ENCODE measurements at regions not wholly inside any gene's neighbourhood (a gene's known extent, or its start where the extent isn't known, plus 50 kb on each side); places are given as distances from the start of the nearest gene placed in this dataset.
A peak's percentile ranks its signal among the peaks of the same experiment; 100 is the strongest.

- Histone ChIP-seq H3K27ac (ENCODE audit: low read depth, low read length) (no peak overlapping the region), H3K4me3 (ENCODE audit: low read depth in 1 of 2, low read length in 2 of 2) (no peak overlapping the region), H3K4me1 (ENCODE audit: insufficient read depth, low read length) (peaks cover 22% of the 10 kb centered on the region), H3K9me3 (ENCODE audit: low read length) (no peaks in the 10 kb centered on the region), H3K9ac (ENCODE audit: low read length) (no peak overlapping the region), H3K36me3 (ENCODE audit: insufficient read depth, low read length) (no peaks in the 10 kb centered on the region), H3K27me3 (ENCODE audit: control insufficient read depth in 1 of 2, insufficient read depth in 2 of 2, low read length in 2 of 2) (no peaks in the 10 kb centered on the region)
Measured at GRCh38 chr5:54661111-54661510, 143.6 kb downstream of the SNX18 start.

- H3K4me3 ChIP-seq (ENCODE audit: low read depth in 1 of 2, low read length in 2 of 2), result no peak overlapping the region
- H3K9ac ChIP-seq (ENCODE audit: low read length), result no peak overlapping the region
- peaks cover 27% of the 10 kb centered on the region for H3K4me1 ChIP-seq (ENCODE audit: insufficient read depth, low read length)
- H3K27ac ChIP-seq (ENCODE audit: low read depth, low read length), result no peak overlapping the region
- H3K36me3 ChIP-seq (ENCODE audit: insufficient read depth, low read length), result no peaks in the 10 kb centered on the region
- H3K9me3 ChIP-seq (ENCODE audit: low read length), result no peaks in the 10 kb centered on the region
- no peaks in the 10 kb centered on the region for H3K27me3 ChIP-seq (ENCODE audit: control insufficient read depth in 1 of 2, insufficient read depth in 2 of 2, low read length in 2 of 2)
Measured at GRCh38 chr5:54659700-54660131, 142.2 kb downstream of the SNX18 start.

- Histone ChIP-seq H3K27ac (ENCODE audit: low read depth, low read length) (no peak overlapping the region), H3K4me3 (ENCODE audit: low read depth in 1 of 2, low read length in 2 of 2) (no peak overlapping the region), H3K4me1 (ENCODE audit: insufficient read depth, low read length) (peaks cover 23% of the 10 kb centered on the region), H3K9me3 (ENCODE audit: low read length) (no peaks in the 10 kb centered on the region), H3K27me3 (ENCODE audit: control insufficient read depth in 1 of 2, insufficient read depth in 2 of 2, low read length in 2 of 2) (no peaks in the 10 kb centered on the region), H3K36me3 (ENCODE audit: insufficient read depth, low read length) (no peaks in the 10 kb centered on the region), H3K9ac (ENCODE audit: low read length) (no peak overlapping the region)
Measured at GRCh38 chr5:54658010-54658409, 140.5 kb downstream of the SNX18 start.

GRCh38 chr5:54656261-54656728 lies 138.7 kb downstream of the SNX18 start:
- H3K4me3 ChIP-seq (ENCODE audit: low read depth in 1 of 2, low read length in 2 of 2), result no peak overlapping the region
- H3K36me3 ChIP-seq (ENCODE audit: insufficient read depth, low read length), result no peaks in the 10 kb centered on the region
- H3K4me1 ChIP-seq (ENCODE audit: insufficient read depth, low read length), result peaks cover 23% of the 10 kb centered on the region
- H3K9me3 ChIP-seq (ENCODE audit: low read length), result no peaks in the 10 kb centered on the region
- no peaks in the 10 kb centered on the region for H3K27me3 ChIP-seq (ENCODE audit: control insufficient read depth in 1 of 2, insufficient read depth in 2 of 2, low read length in 2 of 2)
- H3K9ac ChIP-seq (ENCODE audit: low read length), result no peak overlapping the region
- no peak overlapping the region for H3K27ac ChIP-seq (ENCODE audit: low read depth, low read length)

- no peak overlapping the region for H3K27ac ChIP-seq (ENCODE audit: low read depth, low read length)
- peaks cover 23% of the 10 kb centered on the region for H3K4me1 ChIP-seq (ENCODE audit: insufficient read depth, low read length)
- no peak overlapping the region for H3K9ac ChIP-seq (ENCODE audit: low read length)
- no peaks in the 10 kb centered on the region for H3K27me3 ChIP-seq (ENCODE audit: control insufficient read depth in 1 of 2, insufficient read depth in 2 of 2, low read length in 2 of 2)
- no peaks in the 10 kb centered on the region for H3K9me3 ChIP-seq (ENCODE audit: low read length)
- H3K4me3 ChIP-seq (ENCODE audit: low read depth in 1 of 2, low read length in 2 of 2), result no peak overlapping the region
- H3K36me3 ChIP-seq (ENCODE audit: insufficient read depth, low read length), result no peaks in the 10 kb centered on the region
Measured at GRCh38 chr5:54655761-54656160, 138.2 kb downstream of the SNX18 start.

- no peak overlapping the region for H3K27ac ChIP-seq (ENCODE audit: low read depth, low read length)
- H3K4me3 ChIP-seq (ENCODE audit: low read depth in 1 of 2, low read length in 2 of 2), result no peak overlapping the region
- H3K9me3 ChIP-seq (ENCODE audit: low read length), result no peaks in the 10 kb centered on the region
- H3K36me3 ChIP-seq (ENCODE audit: insufficient read depth, low read length), result no peaks in the 10 kb centered on the region
- no peak overlapping the region for H3K9ac ChIP-seq (ENCODE audit: low read length)
- H3K4me1 ChIP-seq (ENCODE audit: insufficient read depth, low read length), result peaks cover 21% of the 10 kb centered on the region
- H3K27me3 ChIP-seq (ENCODE audit: control insufficient read depth in 1 of 2, insufficient read depth in 2 of 2, low read length in 2 of 2), result no peaks in the 10 kb centered on the region
Measured at GRCh38 chr5:54655266-54655665, 137.7 kb downstream of the SNX18 start.

- H3K36me3 ChIP-seq (ENCODE audit: insufficient read depth, low read length), result no peaks in the 10 kb centered on the region
- peaks cover 10% of the 10 kb centered on the region for H3K4me1 ChIP-seq (ENCODE audit: insufficient read depth, low read length)
- no peaks in the 10 kb centered on the region for H3K9me3 ChIP-seq (ENCODE audit: low read length)
- no peaks in the 10 kb centered on the region for H3K27me3 ChIP-seq (ENCODE audit: control insufficient read depth in 1 of 2, insufficient read depth in 2 of 2, low read length in 2 of 2)
- no peak overlapping the region for H3K27ac ChIP-seq (ENCODE audit: low read depth, low read length)
- no peak overlapping the region for H3K9ac ChIP-seq (ENCODE audit: low read length)
- H3K4me3 ChIP-seq (ENCODE audit: low read depth in 1 of 2, low read length in 2 of 2), result no peak overlapping the region
Measured at GRCh38 chr5:54653956-54654614, 136.5 kb downstream of the SNX18 start.

- Histone ChIP-seq H3K36me3 (ENCODE audit: insufficient read depth, low read length) (no peaks in the 10 kb centered on the region), H3K4me3 (ENCODE audit: low read depth in 1 of 2, low read length in 2 of 2) (no peak overlapping the region), H3K9ac (ENCODE audit: low read length) (no peak overlapping the region), H3K4me1 (ENCODE audit: insufficient read depth, low read length) (peaks cover 20% of the 10 kb centered on the region), H3K9me3 (ENCODE audit: low read length) (no peaks in the 10 kb centered on the region), H3K27me3 (ENCODE audit: control insufficient read depth in 1 of 2, insufficient read depth in 2 of 2, low read length in 2 of 2) (no peaks in the 10 kb centered on the region), H3K27ac (ENCODE audit: low read depth, low read length) (no peak overlapping the region)
Measured at GRCh38 chr5:54651482-54652076, 134.0 kb downstream of the SNX18 start.

- no peaks in the 10 kb centered on the region for H3K27me3 ChIP-seq (ENCODE audit: control insufficient read depth in 1 of 2, insufficient read depth in 2 of 2, low read length in 2 of 2)
- H3K9ac ChIP-seq (ENCODE audit: low read length), result no peak overlapping the region
- no peak overlapping the region for H3K4me3 ChIP-seq (ENCODE audit: low read depth in 1 of 2, low read length in 2 of 2)
- no peak overlapping the region for H3K27ac ChIP-seq (ENCODE audit: low read depth, low read length)
- peaks cover 15% of the 10 kb centered on the region for H3K4me1 ChIP-seq (ENCODE audit: insufficient read depth, low read length)
- no peaks in the 10 kb centered on the region for H3K36me3 ChIP-seq (ENCODE audit: insufficient read depth, low read length)
- H3K9me3 ChIP-seq (ENCODE audit: low read length), result no peaks in the 10 kb centered on the region
Measured at GRCh38 chr5:54649041-54649504, 131.5 kb downstream of the SNX18 start.

- Histone ChIP-seq H3K27ac (ENCODE audit: low read depth, low read length) (no peak overlapping the region), H3K27me3 (ENCODE audit: control insufficient read depth in 1 of 2, insufficient read depth in 2 of 2, low read length in 2 of 2) (no peaks in the 10 kb centered on the region), H3K9me3 (ENCODE audit: low read length) (no peaks in the 10 kb centered on the region), H3K4me1 (ENCODE audit: insufficient read depth, low read length) (peaks cover 15% of the 10 kb centered on the region), H3K9ac (ENCODE audit: low read length) (no peak overlapping the region), H3K4me3 (ENCODE audit: low read depth in 1 of 2, low read length in 2 of 2) (peak overlapping the region in 1 of 2 donors; percentile 4), H3K36me3 (ENCODE audit: insufficient read depth, low read length) (no peaks in the 10 kb centered on the region)
Measured at GRCh38 chr5:54646356-54647101, 129.0 kb downstream of the SNX18 start.

GRCh38 chr5:54645882-54646355 lies 128.4 kb downstream of the SNX18 start:
- no peak overlapping the region for H3K27ac ChIP-seq (ENCODE audit: low read depth, low read length)
- no peak overlapping the region for H3K9ac ChIP-seq (ENCODE audit: low read length)
- no peaks in the 10 kb centered on the region for H3K9me3 ChIP-seq (ENCODE audit: low read length)
- peaks cover 15% of the 10 kb centered on the region for H3K4me1 ChIP-seq (ENCODE audit: insufficient read depth, low read length)
- H3K36me3 ChIP-seq (ENCODE audit: insufficient read depth, low read length), result no peaks in the 10 kb centered on the region
- H3K4me3 ChIP-seq (ENCODE audit: low read depth in 1 of 2, low read length in 2 of 2), result no peak overlapping the region
- no peaks in the 10 kb centered on the region for H3K27me3 ChIP-seq (ENCODE audit: control insufficient read depth in 1 of 2, insufficient read depth in 2 of 2, low read length in 2 of 2)

All from muscle layer of colon (tissue), 2 donors.